NCI-H1417 treated with DMSO at 0.1 percent for 48 hours (cell line): ENCODE measurements at regions not wholly inside any gene's neighbourhood (a gene's known extent, or its start where the extent isn't known, plus 50 kb on each side); places are given as distances from the start of the nearest gene placed in this dataset.

Source experiments
- DNase-seq: peaks from one replicate; lab custom pipeline; 2025; lab: John Stamatoyannopoulos, UW

- DNase-seq = no peak
Measured at GRCh38 chr14:65877624-65878023, 465.1 kb downstream of the FUT8 start.

DNA sequence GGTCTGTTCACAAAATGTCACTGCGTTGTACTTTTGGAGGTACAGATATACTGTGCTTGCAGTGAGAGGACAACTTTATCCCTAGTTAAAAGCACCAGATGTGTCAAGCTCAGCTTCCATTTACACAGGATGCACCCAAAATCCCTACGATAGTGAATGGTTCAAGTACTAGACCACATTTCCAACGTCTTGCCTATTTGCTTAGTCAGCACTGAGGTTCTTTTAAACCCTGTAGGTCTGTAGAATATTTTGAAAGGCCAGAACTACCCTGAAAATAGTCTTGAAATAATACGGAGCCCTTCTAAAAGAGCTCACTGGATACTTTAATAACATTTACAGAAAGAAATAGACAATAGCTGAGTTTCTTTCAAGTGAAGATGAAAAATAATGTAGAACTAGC is 466.1 kb downstream of the FUT8 start:
- DNase-seq = no peak

- no peak for DNase-seq
Measured at GRCh38 chr14:65879248-65880009, 466.9 kb downstream of the FUT8 start.

DNA sequence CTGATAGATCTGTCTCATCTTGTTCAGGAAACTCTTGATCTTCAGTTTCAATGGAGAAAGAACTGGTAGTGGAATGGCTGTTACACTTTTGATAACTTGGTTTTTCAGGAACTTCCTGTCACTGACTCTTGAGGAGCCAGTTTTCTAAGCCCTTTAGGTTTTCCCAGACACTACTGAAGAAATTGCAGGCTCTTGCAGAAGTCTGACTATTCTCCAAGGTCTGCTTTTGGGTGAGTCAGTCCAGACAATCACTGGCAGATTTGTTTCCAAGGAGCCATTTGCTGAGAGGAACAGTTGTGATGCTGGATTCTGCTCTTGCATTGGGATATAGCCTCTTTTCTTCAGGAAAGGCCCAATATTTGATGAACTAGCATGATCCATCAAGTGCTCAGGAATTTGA is 468.0 kb downstream of the FUT8 start:
- no peak for DNase-seq

DNA sequence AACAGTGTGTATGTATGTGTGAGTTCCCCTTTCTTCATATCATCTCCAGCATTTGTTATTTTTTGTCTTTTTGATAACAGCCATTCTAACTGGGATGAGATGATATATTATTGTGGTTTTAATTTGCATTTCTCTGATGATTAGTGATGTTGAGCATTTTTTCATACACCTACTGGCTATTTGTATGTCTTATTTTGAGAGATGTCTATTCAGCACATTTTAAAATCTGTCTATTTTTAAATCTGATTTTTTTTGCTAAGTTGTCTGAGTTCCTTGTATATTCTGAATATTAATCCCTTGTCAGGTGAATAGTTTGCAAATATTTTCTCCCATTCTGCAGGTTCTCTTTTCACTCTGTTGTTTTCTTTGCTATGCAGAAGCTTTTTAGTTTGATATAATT is 469.1 kb downstream of the FUT8 start:
- DNase-seq = no peak

DNA sequence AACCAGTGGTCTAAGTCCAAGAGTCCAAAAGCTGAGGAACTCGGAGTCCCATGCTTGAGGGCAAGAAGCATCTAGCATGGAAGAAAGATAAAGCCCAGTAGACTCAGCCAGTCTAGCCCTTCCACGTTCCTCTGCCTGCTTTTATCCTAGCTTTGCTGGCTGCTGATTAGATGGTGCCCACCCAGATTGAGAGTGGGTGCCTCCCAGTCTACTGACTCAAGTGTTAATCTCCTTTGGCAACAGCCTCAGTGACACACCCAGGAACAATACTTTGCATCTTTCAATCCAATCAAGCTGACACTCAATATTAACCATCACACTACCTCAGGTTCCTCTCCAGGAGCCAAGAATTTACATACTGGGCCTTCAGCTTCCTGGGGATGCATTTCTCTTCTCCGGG is 476.1 kb downstream of the FUT8 start:
- no peak for DNase-seq

DNA sequence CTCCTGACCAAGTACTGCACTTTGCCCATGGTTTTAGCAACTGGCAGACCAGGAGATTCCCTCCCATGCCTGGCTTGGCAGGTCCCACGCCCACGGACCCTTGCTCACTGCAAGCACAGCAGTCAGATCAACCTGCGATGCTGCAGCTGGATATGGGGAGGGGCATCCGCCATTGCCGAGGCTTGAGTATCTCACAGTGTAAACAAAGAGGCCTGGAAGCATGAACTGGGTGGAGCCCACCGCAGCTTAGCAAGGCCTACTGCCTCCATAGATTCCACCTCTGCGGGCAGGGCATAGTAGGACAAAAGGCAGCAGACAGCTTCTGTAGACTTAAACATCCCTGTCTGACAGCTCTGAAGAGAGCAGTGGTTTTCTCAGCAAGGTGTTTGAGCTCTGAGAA is 479.8 kb downstream of the FUT8 start:
- DNase-seq = no peak

DNA sequence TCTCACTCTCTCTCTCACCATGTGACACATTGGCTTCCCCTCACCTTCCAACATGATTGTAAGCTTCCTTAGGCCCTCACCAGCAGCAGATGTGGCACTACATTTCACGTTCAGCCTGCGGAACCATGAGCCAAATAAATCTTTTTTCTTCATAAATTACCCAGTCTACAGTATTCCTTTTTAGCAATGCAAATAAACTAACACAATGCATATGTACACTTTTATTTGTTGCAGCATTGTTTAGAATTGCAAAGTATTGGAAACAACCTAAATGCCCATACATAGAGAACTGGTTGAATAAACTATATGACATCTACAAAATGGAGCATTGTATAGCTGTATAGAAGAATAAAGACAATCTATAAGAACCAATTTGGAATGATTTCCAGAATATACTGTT is 487.6 kb downstream of the FUT8 start:
- no peak for DNase-seq

GRCh38 chr14:65901595-65901994 is 489.1 kb downstream of the FUT8 start:
- no peak for DNase-seq

DNA sequence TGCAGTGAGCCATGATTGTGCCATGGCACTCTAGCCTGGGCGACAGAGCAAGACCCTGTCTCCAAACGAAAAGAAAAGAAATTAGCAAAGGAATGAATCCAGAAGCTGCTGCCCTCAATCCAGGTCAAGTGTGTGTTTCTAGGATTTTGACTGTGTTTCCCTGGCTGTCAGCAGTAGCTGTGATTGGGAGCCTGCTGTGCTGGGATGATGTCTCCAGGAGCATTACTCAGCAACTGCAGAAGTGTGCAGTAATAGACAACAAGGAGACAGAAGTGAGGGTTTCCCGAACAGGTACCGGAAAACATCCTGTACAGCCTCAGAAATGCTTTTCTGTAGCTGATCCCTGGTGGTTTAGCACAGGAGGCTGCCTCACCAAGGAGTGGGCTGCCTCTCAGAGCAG is 492.5 kb downstream of the FUT8 start:
- no peak for DNase-seq

- DNase-seq = no peak
Measured at GRCh38 chr14:65906344-65906743, 493.8 kb downstream of the FUT8 start.

DNA sequence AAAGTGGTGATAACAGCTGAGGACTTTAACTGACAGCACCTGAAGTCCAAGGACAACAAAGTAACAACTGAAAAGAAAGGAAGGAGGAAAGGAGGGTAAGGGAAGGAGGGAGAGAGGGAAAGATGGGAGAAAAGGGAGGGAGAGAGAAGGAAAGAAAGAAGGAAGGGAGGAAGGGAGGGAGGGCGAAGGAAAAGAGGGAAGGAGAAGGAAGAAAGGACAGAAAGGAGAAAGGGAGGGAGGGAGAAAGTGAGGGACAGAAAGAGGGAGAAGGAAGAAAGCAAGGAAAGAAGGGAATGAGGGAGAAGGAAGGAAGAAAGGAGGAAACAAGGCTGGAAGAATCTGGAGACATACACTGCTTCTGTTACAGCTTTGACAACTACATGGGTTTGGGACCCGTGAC is 494.4 kb downstream of the FUT8 start:
- DNase-seq = no peak

GRCh38 chr14:65910108-65910786 is 497.7 kb downstream of the FUT8 start:
- DNase-seq = no peak

GRCh38 chr14:65915125-65915524 is 502.6 kb downstream of the FUT8 start:
- DNase-seq = no peak

GRCh38 chr14:65916055-65916454 is 503.5 kb downstream of the FUT8 start:
- no peak for DNase-seq

DNA sequence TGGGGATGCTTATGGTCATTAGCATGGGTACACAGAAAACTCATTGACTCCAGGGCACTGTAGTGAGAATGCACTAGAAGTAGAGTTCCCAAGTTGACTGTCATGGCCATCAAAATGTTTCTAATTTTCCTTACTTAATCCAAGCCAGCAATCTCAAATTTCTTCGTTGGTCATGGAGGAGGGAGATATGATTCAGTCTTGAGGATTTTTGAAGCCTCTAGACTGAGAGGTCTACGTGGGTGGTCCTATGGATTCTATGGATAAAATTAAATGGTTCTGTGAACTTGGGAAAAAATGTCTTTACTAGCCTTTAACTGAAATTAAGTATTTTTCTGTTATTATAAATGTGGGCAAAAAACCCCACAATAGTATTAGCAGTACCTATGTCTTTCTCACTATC is 508.5 kb downstream of the FUT8 start:
- DNase-seq = no peak

GRCh38 chr14:65922142-65922541 is 509.6 kb downstream of the FUT8 start:
- no peak for DNase-seq

- no peak for DNase-seq
Measured at GRCh38 chr14:65926504-65926903, 514.0 kb downstream of the FUT8 start.

GRCh38 chr14:65926935-65927700 is 514.6 kb downstream of the FUT8 start:
- no peak for DNase-seq

DNA sequence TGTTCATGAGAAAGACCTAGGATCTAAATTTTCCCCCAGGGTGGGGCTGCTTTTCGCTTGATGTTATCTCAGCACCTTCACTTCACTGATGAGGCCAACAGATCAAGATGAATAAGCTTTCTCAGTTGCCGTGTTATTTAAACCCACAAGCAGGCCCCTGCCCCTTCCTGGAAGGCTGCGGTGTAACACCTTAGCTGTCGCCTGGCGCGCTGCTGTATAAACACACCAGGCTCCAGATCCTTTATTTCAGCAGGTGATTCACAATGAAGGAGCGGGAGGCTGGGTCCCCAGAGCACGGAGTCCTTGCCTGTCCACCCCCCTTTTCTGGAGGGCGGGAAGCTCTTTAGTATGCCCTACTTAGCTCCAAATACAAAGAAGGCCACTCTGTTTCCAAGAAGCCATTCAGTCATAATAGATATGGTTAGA is 515.4 kb downstream of the FUT8 start:
- no peak for DNase-seq

DNA sequence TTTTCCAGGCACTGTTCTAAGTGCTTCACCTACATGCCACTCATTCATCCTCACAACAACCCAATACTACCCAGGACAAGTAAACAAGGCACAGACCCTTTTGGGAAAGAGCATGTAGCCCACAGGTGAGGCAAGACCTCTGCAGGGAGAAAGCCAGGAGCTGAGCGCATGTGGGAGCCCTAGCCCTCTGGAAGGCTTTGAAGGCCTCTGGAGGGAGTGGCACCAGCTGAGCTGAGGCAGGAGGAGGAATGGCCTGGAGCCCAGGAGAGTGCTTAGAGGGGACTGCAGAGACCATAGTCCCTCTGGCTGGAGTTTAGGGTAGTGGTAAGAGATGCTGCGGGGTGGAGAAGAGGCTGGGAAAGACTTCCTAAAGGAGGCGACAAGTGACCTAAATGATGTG is 516.5 kb downstream of the FUT8 start:
- no peak for DNase-seq

GRCh38 chr14:65933400-65934069 is 521.0 kb downstream of the FUT8 start:
- no peak for DNase-seq

- DNase-seq = no peak
Measured at GRCh38 chr14:65934070-65934435, 521.5 kb downstream of the FUT8 start.
